NCI-H2196 (cell line): ENCODE measurements at regions not wholly inside any gene's neighbourhood (a gene's known extent, or its start where the extent isn't known, plus 50 kb on each side); places are given as distances from the start of the nearest gene placed in this dataset.
A peak's percentile ranks its signal among the peaks of the same experiment; 100 is the strongest.

Experiments used
- DNase-seq: peaks from one replicate; lab custom pipeline; 2025; ENCODE audit not compliant: unreplicated experiment; lab: John Stamatoyannopoulos, UW

DNA sequence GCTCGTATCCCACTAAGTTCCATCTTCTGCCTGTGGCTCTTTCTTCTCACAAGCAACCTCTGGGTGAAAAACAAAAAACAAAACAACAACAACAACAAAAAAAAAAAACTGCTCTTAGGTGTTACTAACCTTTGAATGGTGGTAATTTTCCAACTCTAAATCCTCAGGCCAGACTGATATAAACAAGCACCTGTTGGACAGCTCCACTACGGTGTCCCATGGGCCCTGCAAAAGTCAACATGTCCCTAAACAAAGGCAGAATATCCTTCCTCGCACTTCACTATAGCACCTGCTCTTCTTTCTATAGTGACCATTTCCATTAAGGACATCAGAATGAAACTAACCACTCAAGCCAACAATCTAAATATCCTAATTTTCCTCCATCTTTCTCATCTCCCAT lies 54.6 kb upstream of the PARM1 start:
- DNase-seq: no peak

DNA sequence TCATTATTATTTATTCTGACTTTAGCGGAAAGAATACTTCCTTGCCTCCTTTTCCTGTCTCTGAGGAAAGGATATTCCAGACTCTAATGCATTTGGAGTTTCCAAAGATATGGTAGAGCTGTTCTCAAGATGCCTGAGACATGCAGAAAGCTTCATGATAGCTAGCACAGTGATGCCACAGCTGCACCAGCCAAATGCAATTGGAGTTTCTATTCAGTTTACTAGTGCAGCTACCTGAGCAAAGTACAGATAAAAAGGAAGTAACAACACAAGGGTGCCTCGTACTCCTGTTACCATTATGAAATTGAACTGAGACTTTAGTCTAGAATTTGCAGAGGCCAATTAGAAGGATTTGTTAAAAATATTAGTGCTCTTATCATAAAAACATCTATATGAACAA lies 57.5 kb upstream of the PARM1 start:
- DNase-seq: no peak

DNA sequence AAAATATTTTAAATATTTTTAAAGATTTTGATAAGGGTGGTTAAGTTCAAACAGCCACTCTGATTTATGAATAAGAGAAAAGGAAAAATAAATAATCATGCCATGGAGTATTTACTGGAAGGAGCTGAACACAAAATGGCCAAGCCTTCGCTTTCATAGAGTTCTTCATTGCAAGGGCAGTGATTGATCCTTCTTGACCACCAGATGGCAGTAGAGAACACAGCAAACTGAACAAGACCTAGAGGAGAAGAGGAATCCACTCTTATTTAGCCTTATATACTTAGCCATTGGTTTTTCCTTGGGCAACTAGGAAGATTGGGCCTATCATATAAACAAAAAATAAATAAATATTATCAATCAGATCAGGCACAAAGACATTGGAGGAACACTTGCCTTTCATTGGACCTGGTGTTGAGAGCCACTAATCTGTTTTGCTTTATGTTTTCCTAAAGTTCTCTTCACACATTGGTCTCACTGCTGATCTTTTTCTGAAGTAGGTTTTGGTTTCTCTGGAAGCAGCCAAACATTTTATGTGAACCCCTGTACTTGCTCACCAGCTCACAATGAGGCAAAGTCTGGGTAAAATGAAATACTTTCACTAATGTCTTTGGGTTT lies 58.1 kb upstream of the PARM1 start:
- peak; percentile 57 for DNase-seq

DNA sequence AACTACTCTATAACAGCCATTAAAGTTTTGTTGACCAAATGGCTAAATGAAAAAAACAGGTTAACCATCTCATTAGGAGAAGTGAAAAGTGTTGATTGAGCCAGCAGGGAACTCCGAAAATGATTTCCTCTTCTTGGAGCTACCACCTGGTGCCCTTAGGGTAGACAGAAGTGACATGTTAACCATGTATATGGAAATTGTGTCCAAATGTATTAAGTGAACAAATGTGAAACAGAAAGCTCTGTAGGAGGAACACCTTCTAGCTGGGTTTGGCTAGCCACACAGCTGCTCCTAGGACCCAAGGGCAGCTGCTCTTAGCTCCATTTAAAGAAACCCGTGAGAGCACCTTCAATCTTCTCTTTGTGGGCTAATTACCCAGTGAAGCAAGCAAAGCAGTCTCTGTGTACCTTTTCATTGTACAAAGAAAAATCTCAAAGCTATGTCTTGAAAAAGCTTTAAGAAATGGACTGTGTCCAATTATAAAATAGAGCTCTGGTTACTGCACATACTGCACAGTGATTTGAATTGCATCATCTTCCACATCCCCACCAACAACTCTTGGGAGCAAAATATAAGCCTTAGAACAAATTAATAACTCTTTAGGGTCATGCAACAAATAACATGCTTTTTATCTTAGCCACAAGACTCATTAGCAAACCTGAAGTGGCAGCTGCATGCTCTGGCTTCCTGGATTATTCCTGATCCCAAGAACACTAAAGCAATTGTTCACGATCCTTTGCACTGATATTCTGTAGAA lies 59.2 kb upstream of the PARM1 start:
- DNase-seq: no peak

DNA sequence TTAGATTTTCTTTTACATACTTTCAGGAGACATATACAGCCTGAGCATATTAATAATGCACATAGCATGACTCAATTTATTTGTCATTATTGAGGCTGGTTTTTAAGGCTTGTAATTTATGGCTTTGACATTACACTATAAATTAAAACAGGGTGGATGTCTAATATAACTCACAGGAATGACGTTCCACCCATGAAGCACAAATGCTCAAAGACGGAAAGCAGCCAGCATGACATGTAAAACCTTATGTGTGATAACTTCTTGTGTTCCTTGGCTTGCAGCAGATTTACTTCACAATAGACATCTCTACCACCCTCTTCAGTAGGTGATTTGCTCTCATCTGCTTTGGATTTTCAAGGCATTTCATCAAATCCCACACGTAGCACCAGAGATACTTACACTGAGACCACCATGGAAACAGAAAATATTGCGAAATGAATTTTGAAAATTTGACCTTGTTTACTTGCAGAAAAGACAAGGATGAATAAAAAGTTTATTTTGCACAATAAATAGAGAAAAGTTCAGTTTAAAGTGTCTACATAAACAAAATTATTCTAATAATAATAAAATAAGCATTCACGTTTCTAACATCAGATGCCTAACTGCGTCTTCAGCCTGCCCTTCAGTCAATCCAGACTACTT lies 64.7 kb upstream of the BTC start:
- no peak for DNase-seq

DNA sequence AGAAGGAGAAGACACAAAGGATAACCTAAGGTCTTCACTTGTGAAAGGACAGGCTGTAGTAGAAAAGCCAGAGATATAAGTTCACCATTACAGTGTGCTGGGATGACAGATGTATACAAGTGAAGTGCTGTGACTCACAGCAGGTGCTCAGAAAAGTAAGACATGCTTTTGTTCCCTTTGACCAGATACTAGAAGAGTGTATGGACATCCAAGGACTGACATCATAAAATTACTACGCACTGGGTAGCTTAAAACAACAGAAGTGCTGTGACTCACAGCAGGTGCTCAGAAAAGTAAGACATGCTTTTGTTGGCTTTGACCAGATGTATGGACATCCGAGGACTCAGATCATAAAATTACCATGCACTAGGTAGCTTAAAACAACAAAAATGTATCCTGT lies 61.6 kb upstream of the BTC start:
- DNase-seq: no peak

DNA sequence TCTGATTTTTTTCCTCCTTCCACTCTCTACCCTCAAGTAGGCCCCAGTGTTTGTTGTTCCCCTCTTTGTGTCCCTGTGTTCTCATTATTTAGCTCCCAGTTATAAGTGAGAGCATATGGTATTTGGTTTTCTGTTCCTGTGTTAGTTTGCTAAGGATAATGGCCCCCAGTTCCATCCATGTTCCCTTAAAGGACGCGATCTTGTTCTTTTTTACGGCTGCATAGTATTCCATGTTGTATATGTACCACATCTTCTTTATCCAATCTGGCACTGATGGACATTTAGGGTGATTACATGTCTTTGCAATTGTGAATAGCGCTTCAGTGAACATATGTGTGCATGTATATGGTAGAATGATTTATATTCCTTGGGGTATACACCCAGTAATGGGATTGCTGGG lies 54.5 kb upstream of the BTC start:
- no peak for DNase-seq

DNA sequence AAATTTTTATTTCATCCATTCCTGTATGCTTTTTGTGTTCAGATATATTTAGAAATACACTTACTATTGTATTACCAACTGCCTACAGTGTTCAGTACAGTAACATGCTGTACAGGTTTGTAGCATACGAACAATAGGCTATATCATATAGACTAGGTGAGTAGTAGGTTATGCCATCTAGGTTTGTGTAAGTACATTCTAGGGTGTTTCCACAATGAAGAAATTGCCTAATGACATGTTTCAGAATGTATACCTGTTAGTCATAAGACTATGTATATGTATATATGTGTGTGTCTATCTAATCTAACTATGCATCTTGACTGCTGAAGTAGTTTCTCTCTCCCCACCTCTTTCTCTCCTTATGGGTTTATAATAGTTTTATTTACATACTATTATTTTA lies 51.5 kb upstream of the BTC start:
- no peak for DNase-seq
